HG02623 (cell line): ENCODE measurements at regions not wholly inside any gene's neighbourhood (a gene's known extent, or its start where the extent isn't known, plus 50 kb on each side); places are given as distances from the start of the nearest gene placed in this dataset.

Source experiments
- ATAC-seq: cut with Tn5 transposase; IDR thresholded peaks from one replicate; pipeline ENCODE4 v1.9.1; 2021; ENCODE audit warnings: moderate library complexity; ENCODE audit not compliant: unreplicated experiment

DNA sequence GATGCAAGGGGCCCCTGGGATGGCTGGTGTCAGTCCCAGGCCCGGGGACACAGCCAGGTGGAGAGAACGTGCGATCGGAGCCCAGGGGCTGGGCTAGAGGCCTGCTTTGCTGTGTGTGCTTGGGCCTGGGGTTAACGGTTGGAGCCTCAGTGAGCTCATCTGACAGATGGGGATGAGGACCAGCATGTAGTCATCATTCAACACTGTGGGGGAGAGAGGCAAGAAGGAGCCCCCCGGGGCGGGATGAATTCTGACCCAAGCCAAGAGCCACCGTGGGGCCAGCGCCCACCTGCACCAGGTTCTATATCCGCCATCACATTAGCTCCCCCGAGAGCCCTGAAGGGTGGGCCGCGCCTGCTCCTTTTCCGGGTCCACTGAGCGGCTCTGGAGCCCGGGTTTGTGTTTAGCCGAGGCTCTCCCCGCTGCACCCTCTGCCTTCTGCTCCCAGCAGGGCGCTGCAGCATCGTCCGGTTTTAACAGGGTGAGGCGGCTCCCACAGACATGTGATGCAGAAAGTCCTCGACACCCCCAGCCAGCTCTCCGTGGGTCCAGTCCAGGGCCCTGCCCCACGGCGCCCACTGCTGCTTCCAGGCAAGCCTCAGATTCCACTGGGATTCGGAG, 365.7 kb downstream of the SEC14L1 start:
- ATAC-seq, result no peak

DNA sequence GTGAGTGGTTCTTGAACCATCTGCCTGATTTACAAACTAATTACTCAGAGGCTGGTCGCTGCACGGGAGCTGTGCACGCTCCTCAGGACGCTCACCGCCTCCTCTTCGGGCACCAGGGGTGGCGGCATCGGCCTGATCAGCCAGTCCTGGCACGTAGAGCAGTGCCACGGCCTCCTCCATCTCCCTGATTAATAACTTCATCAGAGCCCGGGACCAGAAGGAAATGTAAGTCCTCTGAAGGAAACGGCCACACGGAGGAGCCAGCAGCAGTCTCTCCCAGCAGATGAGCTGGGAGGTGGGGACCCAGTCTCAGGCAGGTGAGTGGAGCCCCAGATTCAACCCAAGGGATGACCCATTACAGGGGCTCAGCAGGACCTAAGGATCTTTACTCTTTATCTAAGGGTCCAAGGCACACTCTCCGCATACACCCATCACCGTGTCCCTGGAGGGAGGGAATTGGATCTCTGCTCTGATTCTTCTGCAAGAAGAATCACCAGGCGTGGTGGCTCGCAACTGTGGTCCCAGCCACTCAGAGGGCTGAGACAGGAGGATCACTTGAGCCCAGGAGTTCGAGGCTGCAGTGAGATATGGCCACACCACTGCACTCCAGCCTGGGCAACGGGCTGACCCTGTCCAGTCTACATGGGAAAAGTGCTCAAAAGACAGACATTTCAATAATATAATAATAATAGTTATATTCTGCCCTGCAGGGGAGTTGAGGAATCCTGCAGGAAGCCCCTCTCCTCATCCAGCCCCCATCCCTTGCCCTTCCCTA, 366.5 kb downstream of the SEC14L1 start:
- no peak for ATAC-seq

DNA sequence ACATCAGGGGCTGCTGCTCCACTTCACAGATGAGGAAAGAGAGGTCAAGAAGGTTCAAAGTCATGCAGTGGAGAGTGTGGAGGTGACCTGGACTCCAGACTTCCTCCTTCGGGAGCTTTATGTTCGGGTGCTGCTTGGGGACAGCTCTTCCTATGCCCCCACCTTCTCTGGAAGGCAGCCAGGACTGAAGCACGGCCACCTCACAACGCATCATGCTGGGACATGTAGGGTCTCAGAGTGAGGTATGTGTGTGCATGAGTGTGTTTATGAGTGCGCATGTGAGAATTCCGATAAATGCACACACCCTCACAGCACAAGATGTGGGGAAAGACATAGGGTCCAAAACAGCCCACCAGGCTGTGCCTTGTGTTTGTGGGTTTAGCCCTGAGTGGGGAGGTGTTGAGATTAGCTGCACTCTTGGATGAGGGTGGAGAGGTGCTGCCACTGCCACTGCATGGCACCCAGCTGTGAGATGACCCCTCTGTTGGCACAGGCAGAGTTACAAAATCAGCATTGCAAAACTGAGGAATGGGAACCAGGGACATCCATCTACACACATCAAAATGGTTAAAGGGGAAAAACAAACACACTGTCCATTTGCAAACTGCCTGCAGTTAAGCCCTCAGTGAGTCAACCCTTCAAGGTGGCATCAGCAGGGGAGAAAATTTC, 367.4 kb downstream of the SEC14L1 start:
- no peak for ATAC-seq

DNA sequence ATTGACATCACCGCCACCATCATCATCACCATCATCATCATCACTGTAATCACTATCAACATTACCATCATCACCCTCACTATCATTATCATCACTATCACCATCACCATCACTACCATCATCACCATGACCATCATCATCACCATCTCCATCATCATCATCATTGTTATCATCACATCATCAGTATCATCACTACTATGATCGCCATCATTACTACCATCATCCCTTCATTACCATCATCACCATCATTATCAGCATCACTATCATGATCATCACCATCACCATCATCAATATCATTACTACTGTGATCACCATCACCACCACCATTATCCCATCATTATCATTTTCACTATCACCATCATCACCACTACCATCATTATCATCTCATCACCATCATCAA, 368.3 kb downstream of the SEC14L1 start:
- ATAC-seq, result no peak

DNA sequence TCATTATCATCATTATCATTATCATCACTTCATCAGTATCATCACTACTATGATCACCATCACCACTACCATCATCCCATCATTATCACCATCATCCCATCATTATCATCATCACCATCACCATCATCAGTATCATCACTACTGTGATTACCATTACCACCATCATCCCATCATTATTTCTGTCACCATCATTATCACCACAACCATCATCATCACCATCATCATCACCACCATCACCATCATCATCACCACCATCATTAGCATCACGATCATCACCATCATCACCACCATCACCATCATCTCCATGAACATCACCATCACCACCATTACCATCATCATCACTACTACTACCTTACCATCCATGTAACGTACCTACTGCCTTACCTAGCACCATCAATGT, 368.8 kb downstream of the SEC14L1 start:
- no peak for ATAC-seq

DNA sequence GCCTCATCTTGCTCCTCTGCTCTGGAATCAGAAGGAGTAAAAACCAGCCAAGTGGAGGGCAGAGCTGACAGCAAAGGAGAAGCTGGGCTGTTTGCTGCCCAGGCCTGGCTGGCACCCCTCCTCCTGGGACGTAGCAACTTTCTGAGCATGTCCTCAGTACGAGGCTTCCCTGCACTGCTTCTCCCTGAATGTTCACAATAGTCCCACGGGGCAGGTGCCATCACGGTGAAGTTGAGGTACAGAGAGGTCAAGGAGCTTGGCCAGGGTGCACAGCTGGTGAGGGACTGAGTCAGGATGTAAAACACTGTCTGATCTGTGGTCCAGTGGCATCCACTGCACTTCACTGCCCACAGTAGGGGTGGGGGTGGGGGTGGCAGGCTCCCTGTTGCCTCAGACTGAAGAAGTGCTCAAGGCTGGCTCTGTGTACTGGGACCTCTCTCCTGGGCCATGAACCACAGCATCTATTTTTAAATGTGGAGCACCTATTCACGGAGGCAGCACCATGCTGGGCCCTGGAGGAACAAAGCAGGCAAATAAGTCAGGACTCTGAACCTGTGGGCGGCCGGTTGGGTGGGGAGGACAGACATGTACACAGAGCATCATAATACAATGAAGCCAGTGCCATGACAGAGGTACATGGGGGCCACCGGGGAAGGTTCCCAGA, 369.5 kb downstream of the SEC14L1 start:
- no peak for ATAC-seq

DNA sequence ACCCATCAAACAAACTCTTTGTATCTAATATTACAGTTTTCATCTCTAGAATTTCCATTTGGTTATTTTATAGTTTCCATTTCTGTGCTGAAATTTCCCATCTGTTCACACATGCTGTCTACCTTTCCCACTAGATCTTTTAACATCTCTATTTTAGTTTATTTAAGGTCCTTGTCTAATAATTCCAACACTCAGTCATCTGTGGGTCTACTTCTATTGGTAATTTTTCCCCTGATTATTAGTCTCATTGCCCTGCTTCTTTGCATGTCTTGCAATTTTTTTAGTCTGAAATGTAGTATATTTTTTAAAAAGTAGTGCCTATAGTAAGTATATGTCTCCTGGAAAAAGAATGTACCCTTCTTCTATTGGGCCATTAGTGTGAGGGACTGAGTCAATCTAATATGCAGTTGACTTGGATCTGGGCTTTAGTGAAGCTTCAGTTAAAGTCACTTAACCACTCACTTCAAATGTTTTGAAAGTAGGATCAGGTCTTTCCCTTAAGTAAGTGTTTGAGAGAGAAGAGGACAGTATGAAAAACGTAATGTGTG, 370.8 kb downstream of the SEC14L1 start:
- no peak for ATAC-seq

DNA sequence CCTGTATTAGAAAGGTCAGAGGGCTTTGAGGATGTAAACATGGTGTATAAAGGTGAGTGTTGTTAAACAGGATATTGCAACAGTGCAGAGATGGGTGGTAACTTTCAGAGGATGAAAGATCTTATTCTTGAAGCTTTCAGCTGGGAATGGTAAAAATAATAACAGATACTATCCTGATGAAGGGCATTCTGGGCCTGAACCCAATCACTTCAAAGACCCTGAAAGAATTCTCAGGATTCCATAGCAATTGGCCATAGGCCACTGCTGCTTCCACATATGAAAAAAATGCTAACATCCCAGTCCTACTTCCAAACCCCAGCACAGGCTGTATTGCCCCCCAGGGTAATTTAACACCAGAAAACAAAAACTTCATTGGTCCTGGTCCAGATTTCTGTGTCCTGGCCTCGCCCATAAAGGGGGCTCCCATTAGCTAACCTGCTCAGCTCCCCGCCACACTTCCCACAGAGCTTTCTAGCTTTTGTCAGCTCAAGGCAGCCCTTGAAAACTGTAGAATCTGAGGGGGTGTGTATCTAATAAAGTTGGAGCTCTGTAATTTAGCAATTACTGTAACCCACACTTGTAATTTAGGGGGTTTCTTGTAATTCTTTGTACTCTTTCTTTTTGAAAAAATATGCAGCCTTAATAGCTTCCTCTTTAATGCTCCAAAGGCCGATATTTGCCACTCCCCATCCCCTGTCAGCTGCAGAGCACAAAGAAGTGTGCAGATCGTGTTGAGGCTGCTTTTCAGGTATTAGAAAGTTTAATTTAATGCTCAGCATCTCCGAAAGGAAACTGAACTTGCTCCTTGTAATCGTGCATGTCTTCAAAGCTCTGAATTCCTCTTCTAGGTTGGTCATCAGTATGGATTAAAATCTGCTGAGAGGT, 371.5 kb downstream of the SEC14L1 start:
- ATAC-seq, result no peak

DNA sequence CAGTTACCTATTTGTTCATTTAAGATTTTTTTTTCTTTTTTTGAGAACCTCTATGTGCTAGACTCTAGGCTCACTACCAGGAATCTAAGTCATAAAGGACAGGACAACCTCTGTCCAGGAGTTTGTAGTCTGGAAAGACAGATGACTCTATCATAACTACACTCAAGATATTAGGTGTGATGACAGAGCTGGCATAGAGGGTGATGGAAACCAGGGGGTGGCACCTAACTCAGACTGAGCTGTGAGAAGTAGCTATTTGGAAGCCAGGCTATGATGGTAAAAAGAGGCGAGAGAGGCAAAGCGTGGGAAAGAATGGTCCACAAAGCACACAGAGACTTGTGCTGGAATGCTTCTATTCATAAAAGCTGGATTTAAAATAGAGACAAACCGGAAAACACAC, 372.3 kb downstream of the SEC14L1 start:
- no peak for ATAC-seq

DNA sequence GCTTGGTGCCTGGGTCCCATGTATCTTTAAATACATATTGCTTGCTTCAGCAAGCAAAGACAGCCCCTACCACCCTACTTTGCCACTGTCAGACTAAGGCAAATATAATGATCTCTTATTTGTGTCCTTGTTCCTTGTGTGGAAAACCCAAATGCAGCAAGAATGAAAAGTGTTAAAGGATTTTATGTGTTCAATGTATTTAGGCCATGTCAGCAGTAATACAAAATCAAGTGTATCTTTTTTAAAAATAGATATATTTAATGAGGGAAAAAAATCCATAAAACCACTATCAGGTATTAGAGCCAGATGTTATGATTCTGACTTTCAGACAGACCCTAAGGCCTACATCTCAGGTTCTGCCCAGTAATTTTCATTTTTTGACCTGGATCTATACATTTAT, 374.5 kb downstream of the SEC14L1 start:
- ATAC-seq, result no peak

DNA sequence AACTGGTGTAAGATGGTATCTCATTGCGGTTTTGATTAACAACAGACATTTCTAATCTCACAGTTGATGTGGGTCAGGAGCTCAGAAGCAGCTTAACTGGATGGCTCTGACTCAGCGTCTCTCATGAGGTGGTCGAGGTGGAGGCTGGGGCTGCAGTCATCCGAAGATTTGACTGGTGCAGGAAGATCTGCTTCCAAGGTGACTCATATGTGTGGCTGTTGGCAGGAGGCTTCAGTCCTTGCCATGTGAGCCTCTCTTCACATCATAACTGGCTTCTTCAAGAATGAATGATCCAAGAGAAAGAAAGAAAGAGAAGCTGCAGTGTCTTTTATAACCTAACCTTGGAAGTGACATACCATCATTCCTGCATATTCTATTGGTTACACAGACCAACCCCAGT, 376.1 kb downstream of the SEC14L1 start:
- no peak for ATAC-seq

DNA sequence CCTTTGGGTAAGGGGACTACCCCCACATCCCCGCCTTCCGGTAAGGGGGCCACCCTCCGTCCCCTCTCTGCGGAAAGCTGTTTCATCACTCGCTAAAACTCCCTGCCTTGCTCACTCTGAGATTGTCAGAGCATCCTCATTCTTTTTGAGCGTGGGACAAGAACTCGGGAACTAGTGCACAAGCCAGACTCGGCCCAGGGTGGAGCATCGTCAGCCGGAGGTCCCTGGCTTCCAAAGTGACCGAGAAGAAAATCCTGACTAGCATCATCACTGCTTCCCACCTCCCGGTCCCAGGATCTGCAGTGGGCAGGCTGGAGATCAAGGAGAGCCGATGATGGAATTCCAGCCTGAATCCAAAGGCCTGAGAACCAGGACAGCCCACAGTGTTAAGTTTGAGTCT, 380.3 kb downstream of the SEC14L1 start:
- no peak for ATAC-seq

DNA sequence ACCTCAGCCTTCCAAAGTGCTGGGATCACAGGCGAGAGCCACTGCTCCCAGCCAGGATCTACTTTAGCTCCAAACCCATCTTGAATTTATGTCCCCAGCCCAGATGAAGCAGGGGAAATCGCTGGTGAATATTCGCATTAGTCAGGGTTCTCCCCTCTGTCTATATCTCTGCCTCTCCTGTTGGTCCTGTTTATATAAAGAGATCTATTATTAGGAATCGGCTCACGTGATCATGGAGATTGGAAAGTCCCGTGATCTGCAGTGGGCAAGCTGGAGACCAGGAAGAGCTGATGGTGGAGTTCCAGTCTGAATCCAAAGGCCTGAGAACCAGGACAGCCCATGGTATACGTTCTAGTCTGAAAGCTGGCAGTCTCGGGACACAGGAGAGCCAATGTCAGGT, 382.8 kb downstream of the SEC14L1 start:
- ATAC-seq, result no peak

DNA sequence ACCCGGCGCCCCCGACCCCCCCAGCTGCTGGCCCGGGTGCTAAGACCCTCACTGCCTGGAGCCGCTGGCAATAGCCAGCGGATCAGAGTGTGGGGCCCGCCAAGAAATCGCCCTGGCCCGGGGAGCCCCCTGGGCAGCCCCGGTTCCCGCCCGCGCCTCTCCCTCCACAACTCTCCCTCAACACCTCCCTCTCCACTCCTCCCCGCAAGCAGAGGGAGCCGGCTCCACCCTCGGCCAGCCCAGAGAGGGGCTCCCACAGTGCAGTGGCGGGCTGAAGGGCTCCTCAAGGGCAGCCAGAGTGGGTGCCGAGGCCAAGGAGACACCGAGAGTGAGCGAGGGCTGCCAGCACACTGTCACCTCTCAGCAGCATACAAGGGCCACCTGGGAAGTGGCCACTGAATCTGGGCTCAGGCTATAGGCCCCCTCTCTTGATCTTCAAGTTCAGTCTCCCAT, 385.5 kb downstream of the SEC14L1 start:
- no peak for ATAC-seq

DNA sequence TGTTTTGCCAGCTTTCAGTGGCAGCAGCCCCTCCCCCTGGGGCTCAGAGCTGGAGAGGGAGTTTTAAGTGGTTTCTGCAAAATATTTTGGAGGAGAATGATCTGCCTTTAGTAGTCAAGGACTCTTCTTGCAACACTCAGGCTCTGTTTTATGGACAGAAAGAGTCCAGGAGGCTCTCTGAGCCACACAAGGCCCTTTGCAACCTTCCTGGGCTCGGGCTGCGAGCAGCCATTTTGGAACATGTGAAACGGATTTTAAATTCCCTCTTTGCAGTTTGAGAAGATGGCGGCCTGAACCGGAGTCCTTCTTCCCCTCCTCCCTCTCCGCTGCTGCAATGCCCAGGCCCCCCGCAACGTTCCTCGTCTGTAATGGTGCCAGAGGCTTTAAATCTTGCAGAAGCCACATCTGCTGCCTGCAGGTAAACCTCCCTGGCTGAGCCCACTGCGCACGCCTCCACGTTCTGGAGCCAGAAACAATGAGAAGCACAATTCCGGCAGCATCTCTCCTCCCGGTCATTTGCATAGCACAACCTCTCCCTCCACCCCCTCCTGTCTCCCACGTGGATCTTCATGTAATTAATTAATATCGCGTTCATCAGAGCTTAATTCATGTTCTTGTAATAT, 386.1 kb downstream of the SEC14L1 start:
- no peak for ATAC-seq

DNA sequence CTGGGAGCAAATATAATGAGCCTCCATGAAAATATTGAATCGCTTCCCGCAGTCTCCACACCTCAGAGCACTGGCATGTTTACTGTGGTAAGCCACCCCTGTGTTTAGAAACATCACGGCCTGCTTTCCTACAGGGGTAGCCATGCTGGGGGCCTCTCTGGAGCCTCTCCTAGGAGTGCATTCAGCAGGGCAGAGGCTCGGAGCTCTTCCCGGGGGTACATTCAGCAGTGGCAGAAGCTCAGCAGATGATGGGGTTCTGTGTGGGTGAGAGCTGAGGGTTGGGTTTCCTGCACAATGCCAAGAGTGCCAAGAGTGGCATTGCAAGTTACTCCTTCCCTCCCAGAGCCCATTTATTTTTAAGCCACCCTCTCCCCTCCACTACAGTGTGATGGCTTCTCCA, 386.6 kb downstream of the SEC14L1 start:
- no peak for ATAC-seq

DNA sequence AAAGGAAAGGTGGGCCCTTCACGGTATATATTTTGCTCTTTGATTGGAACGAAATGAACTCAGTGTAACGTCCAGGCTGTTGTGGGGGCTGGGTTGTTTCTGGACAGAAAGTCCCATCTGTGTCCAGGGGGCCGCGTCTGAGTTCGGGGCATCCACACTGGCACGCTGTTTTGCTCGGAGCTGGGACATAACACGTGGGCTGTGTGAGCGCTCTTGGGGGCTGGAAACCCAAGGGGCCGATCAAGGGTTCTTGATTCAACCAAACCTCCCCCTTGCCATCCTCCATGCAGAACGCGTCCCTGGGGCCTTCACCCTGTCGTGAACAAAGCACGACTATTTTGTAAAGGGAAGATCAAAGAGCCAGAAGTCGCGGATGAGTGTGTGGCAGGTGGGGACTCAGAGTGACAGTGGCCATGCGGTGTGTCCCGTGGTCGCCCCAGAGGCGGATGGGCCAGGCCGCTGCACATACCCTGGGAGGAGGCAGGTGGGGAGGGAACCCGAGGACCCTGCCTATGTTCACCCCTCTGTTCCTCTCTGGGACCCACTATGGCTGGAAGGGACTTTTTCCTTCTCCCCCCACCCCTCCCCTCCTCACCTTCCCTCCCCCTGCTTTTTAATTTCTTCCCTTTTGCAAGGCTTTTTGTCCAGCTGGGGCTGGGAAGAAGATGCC, 387.2 kb downstream of the SEC14L1 start:
- no peak for ATAC-seq

DNA sequence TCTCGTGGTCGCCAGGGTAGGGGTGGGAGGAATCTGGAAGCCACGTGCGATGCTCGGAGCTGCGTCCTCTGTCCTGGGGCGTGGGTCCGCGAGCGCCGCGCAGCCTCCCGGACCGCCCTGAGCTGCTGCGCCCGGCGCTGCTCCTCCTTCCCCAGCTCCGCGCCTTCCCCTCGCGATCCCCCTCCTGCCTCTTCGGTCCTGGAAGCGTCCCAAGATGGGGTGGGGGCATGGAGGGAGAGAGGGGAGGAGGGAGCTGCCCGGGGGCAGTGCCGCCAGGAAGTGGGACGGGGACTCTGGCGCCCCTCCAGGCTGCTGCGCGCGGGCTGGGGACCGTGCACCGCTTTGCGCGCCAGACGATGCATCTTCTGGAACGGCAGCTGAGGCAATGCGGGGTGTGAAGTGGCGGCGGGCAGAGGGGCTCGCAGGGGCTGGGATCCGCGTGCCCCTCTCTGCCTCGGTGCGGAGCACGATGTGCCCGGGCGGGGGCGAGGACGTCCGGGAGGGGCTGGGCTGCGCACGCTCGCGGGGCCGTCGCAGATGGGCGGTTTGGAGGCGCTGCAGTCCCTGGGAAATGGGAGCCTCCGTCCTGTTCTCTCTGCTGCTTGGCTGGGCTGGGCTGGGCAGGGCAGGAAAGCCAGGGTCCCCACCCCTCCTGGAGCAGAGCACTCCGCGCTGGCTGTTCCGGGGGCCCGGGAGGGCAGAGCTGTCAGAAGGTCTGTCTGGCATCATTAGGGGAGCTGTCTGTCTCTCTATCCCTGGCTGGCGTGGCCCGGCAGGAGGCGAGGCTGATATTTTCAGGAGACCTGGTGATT, 388.0 kb downstream of the SEC14L1 start:
- ATAC-seq, result no peak

DNA sequence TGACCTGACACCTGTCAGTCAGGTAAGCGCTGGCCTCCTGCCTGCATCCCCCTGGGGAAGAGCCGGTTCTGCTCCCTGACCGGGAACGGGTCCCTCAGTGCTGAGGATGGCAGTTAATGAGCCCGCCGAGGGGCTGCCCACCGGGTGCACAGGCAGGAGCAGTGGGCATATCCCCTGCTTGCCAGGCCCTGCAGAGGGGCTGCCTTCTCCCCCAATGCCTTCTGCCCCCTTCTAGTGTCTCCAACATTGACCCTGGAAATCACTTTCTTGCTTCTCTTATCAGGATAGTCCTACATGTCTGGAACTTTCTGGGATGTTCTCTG, 388.5 kb downstream of the SEC14L1 start:
- ATAC-seq, result no peak
